G401 (cell line): ENCODE measurements at regions not wholly inside any gene's neighbourhood (a gene's known extent, or its start where the extent isn't known, plus 50 kb on each side); places are given as distances from the start of the nearest gene placed in this dataset.
"Not testable (repeated sequence)": the region's sequence is repeated elsewhere in the genome, so short reads cannot be mapped to it uniquely, and the experiment has no call there.

Source experiments
- DNase-seq: peaks from one replicate; pipeline ENCODE4 v3.0.0-alpha.2; 2015; ENCODE audit warnings: low spot score
- in situ Hi-C: cut with HindIII; loops from 2 replicates; pipeline ENCODE4 v1.10.0; 2016; ENCODE audit warnings: low sequenced_read_pairs, mixed read lengths

DNA sequence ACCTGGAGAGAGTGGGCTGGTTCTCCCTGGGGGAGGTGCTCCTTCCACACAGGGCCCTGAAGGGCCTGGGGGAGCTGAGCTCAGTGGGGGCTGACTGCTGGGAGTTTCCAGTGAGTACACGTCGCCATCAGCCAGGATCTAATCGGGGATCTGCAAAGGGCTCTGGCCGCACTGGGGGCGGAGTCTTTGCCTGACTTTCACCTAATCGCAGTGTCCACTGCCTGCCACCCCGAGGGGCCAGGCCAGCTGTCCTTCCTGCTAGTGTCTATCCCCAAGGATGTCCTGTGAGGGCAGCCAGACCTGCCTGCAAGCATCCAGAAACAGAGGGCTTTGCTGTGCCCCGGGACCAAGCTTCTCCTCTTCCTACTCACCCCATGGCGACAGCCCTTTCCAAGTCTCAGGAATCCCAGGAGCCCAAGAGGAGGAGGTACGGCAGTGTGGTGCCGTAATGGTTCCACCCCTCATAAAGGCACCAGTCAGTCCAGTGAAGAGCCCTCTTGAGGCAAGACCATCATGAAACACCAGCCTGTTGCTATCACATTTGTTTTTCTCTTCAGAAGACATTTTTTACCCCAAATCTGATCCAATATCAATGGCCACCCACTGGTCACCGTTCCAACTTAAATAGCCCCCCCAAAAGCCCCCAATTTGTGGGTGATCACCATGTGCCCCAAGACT is 243.1 kb upstream of the ECI2 start:
- DNase-seq: no peak
- in situ Hi-C loops: no loop called here

DNA sequence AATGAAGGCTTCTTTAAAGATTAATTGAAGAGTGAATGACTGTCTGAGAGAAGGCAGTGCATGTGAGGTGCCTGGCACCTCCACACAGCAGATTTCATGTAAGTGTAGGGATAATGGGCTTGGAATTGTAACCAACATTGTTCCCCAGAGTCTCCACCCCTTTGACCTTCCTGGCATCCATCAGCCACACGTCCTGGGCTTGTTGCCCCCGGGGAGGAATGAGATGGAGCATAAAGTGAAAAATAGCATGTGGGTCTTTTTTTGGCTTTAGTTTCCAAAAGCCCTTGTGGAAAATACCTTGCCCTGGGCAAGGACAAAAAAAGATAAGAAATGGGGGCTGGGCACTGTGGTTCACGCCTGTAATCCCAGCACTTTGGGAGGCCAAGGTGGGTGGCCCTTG is 242.2 kb upstream of the ECI2 start:
- in situ Hi-C loops: no loop called here
- no peak for DNase-seq

DNA sequence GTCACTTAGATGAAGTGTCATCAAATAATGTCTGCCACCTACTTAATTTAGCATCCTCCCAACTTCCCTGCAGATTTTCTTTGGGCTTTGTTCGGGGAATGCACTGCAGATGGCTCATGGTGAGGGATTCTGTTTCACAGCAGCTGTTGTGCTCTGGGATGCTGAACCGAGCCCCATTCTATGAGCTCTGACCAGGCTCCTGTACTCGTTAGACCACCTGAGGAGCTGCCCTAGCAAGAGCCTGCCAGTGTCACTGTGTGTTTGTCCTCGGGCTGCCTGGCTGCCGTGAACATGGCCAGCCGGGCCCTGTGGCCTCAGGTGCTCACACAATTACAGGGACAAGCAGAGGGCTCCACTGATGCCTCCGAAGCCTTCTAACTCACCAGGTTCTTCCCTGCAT is 238.8 kb upstream of the ECI2 start:
- no peak for DNase-seq
- in situ Hi-C loops: no loop called here

DNA sequence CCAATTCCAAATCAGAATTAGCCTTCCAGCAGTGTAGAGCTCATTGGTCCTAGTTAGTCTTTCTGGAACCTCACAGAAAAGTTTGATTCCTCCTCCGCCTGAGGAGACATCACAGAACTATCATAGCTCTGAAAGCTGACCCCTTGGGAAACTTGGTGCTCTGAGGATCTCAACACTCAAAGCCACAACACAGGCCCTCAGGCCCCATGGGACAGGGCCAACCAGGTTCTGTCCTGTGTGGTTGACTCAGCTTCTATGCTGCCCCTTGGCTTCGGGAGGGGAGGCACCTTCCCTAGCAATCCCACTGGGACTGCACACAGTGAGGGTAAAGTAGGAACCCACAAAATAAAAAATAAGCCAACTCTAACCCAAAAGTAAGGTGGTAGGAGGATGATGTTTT is 237.5 kb upstream of the ECI2 start:
- in situ Hi-C loops: no loop called here
- DNase-seq: no peak

DNA sequence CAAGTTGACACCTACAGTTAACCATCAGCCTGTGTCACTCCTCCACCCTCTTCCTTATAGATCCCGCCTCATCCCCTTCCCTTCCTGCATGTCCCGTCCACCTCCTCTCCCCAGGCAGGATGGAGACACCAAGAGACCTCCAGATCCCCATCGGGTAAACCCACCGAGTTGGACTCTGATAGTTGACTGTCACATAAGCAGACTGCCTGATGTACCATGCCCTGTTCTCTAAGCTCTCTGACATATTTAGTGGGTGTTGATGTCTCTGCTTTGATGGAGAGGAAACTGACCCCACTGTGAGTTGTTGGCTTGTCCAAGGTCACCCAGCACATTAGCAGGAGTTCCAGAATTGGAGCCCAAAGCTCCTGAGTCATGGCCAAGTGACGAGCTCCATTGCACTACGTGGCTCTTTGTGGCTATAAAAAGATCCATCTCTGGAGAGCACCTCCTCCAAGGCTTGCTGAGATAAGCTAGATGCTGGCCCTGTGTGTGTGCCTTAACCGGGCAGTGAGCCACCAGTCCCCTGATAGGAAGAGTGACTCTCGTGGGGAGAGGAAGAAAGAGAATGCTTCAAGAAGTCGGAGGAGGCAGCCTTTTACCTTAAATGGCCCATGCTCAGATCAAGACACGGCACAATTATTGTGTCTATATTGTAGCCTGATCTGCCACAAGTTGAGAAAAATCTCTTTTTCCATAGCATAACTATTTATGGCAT is 236.0 kb upstream of the ECI2 start:
- in situ Hi-C loops: no loop called here
- no peak for DNase-seq

DNA sequence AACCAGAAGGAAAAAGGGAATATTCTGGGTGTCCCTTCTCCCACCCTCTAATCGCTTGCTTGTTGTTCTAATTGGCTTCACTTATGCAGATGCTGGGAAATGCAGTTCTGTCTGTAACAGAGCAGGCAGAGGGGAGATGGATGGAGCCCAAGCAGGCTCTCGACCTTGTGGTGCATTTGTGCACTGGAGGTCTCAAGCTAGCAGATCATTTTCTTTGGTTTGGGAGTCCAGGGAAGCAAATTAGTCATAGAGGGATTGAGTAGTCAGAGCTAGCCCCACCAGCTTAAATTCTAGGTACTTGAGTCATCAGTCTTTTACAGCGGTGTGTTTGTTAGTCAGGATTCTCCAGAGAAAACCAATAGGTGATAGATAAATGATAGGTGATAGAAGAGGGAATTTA is 234.7 kb upstream of the ECI2 start:
- no peak for DNase-seq
- in situ Hi-C loops: no loop called here

DNA sequence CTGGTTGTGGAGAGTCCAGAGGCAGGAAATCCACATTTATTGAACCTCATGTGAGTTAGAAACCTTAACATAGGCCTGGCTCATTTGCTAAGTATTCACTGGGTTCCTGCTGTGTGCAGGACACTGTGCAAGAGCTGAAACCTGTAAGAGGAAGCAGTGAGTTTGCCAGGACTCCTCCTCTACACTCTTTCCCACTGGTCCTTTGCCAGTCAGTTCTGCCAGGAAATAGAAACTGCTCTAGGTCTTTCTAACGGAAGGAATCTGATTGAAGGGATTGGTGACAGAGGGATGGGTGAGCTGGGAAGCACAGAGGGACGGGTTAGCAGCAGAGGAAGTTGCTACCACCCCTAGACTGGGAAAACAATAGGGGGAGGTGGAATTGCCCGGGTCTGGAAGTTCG is 234.2 kb upstream of the ECI2 start:
- DNase-seq: no peak
- in situ Hi-C loops: no loop called here

DNA sequence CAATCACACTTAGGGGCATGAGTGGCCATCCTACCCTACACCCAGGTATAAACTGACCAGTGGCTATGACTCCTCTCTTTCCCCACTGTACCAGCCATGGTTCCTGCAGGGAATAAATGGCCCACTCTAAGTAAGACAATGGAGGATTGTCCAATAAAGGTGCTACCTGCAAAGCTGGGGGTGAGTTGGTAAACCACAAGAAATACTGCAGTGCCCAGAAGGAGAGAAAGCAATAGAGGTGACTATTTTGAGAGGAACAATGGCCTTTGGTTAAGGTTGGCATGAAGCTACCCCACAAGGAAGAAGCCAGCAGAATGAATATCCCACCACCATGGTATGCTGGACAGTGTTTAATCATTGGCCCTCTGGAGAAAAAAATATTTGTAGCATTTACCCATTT is 233.3 kb upstream of the ECI2 start:
- no peak for DNase-seq
- in situ Hi-C loops: no loop called here

DNA sequence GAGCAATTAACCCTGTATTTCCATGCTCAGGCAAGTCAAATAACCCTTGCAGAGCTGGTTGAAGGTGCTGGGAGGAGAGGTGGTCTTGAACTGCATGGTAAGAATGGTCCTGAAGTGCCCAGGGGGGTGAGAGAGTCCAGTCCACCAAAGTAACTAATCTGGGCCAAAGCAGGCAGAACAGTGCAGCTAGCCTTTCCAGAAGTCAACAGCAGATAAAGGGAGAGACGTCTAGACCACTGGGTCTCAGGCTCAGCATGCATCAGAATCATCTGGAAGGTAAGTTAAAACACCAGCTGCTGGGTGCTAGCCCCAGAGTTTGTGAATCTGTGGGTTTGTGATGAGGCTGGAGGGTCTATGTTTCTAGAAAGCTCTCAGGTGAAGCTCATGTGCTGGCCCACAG is 232.3 kb upstream of the ECI2 start:
- in situ Hi-C loops: no loop called here

DNA sequence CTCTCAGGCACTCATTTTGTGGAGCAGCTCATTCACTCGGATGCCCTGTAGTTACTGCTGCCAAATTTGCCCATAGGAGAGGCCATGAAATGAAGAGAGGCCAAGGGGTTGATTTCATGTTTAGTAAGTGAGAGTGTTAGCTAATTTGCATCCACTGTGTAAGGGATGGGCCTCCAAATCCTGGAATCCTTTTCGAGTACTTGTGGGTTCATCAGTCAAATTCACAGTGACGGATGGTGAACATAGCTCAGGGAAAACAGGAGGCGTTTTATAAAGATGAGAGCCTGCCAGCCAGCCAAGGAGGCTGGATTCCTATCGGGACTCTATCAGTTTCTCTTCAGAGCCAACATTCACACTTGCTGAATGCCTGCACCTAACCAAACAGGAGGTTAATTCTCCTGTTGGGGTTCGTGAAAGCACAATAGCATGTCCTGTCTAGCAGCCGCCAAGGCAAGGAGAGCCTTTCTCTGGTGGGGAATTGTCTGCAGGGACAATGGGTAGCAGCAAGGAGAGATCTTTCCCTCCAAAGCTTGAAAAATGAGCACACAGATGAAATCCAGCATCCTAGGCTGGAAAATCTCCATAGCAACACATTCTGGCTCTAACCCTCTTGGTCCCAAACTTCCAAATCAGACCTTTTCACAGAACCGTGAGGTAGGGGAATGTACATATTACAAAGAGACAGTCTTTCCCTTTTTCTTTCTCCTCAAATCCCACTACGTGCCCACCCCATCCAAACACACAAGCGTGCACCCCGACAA is 231.4 kb upstream of the ECI2 start:
- in situ Hi-C loops: no loop called here
- DNase-seq: no peak

More for the DNA sequence above, 232.3 kb upstream of the ECI2 start:
- no peak for DNase-seq

DNA sequence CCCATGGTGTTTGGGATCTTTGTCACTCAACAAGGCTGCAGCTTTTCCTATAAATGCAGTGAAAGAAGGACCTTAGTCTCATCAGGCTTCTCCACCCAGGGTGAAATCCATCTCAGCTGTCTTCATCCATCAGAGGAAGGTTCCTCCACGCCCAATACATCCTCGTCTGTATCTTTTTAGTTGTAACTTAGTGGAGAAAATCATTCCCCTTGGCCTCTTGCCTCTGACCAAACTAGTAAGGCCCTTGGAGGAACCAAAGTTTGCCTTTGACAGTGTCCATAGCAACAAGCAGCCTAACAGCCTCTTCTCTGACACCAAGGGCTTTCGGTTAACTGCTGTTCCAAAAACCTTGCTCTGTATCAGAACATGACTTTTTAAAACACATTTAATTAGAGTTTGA is 230.3 kb upstream of the ECI2 start:
- in situ Hi-C loops: no loop called here
- no peak for DNase-seq

DNA sequence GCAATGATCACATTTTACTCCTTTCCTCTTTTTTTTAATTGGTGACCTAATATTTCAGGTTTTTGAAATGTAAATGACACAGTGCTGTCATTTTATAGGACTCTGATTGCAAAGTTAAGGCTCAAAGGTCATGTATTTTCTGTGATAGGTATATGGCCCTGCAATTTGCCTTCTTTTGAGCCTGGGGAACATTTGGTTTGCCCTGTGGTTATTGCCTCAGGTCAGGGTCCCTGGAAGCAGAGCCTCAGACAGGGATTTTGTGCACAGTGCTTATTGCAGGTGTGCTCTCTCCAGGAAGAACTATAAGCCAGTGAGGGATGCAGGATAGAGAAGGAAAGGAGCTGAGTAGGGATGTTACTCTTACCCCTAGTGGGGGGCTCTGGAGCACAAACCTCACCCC is 229.3 kb upstream of the ECI2 start:
- no peak for DNase-seq
- in situ Hi-C loops: no loop called here

DNA sequence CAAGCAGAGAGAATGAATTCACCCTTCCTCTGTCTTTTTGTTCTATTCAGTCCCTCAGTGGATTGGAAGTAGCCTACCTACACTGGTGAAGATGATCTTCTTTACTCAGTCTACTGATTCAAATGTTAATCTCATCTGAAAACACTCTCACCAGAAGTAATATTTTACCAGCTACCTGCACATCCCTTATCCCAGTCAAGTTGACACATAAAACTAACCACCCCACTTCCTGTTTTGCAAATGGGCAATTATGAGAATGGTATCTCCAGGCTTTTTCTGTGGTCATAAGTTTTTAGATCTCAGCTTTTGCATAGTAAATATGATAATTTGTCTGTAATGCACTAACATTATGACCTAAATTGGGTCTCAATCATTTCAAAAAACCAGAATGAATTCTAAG is 228.8 kb upstream of the ECI2 start:
- DNase-seq: no peak
- in situ Hi-C loops: no loop called here

DNA sequence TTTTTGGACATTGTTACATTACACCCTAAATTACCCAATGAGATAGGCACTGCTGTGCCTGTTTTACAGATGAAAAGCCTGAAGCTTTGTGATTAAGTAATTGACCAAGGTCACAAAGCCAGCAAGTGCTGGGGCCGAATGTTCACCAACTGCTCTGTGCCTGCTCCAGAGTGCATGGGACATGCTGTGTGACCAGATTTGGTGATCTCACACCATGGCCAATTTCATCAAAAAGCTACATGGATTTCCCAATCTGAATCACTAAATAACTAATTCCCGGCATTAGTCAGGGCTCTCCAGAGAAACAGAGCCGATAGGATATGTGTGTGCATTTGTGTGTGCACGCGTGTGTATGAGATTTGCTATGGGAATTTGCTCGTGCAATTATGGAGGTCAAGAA is 228.3 kb upstream of the ECI2 start:
- in situ Hi-C loops: no loop called here
- DNase-seq: no peak

DNA sequence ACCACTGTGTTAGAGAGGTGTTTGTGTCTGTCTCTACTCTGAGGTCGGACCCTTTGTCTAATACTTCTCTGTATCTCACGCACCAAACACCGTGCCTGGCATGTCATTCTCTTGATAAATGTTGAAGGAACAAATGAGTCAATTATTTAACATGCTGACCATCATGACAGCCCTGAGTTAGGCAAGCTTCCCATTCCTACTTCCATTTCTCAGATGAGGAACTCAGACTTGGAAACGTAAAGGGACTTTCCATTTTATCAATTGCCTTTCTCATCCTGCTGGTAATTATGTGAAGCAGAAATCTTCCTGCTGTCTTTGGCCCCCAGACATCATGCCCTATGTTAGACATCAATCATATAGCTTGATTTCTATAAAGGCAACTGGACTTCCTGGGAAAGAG is 227.0 kb upstream of the ECI2 start:
- no peak for DNase-seq
- in situ Hi-C loops: no loop called here

DNA sequence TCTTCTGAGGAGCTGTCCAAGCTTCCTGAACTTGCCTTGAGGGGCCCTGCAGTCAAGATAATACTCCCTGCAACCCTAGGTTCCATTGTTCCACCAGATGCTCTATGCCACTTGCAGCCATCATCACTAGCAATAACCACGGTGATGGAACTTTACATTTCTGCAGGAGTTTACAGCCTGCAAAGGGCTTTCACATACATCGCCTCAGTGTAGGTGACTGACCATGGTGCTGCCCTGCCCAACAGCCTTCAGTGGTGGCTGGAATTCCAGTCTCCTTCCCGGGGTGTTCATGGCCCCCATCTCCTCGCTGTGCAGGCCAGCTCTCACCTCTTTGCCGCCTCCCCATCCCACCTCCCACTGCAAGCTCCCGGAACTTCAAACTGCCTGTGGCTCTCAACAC is 225.5 kb upstream of the ECI2 start:
- DNase-seq: no peak

DNA sequence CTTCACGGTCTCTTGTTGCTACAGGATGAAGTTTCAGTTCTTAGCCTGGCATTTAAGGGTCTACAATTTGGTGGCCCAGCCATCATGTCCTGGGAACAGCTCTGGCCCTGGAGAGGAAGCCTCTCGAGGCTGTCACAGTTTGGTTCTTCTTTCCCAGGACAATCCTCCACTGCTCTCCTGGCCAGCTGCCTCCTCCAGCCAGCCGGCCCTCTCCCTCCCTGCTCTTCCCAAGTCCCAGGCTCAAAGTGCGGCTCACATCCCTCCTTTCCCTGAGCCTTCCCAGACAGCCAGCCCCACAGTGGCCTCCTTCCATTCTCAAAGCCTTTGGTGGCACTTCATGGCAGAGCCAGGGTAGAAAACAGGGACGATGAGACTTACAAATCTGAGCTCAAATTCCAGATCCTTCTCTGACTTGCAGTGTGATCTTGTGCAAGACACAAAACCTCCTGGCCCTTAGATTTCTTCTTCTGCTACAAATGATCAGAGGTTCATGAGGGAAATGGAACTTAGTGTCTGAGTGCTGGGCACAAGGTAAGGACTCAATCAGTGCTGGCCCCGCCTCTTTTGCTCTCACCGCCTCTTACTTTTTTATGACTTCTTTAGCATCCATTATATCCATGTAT is 223.8 kb upstream of the ECI2 start:
- in situ Hi-C loops: no loop called here

More for the DNA sequence above, 225.5 kb upstream of the ECI2 start:
- in situ Hi-C loops: no loop called here

DNA sequence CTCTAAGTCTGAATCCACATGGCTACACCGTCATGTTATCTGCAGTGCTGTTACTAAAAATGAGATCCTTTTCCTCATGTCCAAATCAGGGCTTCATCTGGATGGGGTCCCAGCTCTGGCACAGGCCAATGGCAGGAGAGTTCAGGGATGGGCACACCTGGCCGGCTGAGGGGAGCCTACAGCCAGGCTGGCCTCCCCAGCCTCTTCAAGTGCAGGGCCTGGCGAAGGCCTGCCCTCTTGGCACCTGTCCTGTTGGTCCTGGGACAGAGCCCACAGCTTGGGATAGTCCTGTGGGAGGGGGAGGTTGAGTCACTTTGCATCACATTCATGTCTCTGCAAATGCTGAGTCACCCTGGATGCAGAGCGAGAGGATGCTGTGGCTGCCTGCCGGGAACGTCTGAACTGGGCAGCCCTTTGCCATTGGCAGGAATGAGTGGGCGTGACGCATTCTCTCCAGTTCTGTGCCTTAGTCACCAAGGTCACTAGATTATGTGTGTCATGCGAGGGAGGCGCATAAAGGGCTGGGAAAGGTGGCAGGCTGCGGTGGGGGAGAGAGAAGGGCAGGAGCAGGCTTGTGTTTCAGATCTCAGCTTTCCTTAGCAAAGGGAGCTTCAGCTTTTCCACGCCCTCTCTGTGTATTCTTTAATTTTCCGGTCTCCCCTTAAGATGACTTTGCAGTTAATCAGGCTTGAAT is 223.2 kb upstream of the ECI2 start:
- in situ Hi-C loops: no loop called here
- peak; percentile 74 for DNase-seq

More for the DNA sequence above, 223.8 kb upstream of the ECI2 start:
- DNase-seq: no peak

DNA sequence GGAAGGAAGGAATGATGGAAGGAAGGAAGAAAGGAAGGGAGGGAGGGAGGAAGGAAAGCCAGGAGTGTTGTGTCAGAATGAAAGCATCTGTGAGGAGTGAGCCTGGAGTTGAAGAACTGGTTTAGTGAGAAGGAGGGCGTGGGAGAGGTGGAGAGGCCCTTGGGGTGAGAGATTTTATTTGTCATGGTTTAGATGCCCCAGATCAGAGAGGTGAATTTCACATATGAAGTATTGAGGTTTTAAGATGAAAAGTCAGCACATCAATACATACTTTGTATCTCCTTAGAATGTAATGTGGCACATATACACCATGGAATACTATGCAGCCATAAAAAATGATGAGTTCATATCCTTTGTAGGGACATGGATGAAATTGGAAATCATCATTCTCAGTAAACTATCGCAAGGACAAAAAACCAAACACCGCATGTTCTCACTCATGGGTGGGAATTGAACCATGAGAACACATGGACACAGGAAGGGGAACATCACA is 222.3 kb upstream of the ECI2 start:
- in situ Hi-C loops, DNase-seq: not testable (repeated sequence)
